IPS DF 4.7 (cell line): ENCODE measurements at regions not wholly inside any gene's neighbourhood (a gene's known extent, or its start where the extent isn't known, plus 50 kb on each side); places are given as distances from the start of the nearest gene placed in this dataset.
"Not testable (repeated sequence)": the region's sequence is repeated elsewhere in the genome, so short reads cannot be mapped to it uniquely, and the experiment has no call there.

Source experiments
- DNase-seq: peaks from one replicate; pipeline ENCODE4 v3.0.0-alpha.2; 2013; ENCODE audit warnings: low spot score; ENCODE audit errors: extremely low read depth

DNA sequence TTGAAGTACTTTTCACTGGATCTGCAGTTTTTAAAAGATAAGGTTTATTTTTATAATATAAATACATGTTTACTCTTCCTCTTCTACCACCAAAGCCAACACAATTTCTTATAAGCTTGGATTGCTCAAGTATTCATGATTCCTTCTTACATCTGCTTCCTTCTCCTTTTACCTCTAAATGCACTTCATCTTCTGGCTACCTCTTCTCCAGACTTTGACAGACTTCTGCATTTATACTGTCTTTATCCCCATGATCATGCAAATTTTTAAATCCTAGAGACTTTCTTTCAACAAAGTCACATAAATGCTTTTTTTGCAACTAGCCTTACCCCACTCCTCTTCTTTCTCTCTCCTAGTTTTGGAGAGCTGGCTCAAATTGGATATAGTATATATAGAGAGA, 142.9 kb downstream of the TFAP2B start:
- no peak for DNase-seq

DNA sequence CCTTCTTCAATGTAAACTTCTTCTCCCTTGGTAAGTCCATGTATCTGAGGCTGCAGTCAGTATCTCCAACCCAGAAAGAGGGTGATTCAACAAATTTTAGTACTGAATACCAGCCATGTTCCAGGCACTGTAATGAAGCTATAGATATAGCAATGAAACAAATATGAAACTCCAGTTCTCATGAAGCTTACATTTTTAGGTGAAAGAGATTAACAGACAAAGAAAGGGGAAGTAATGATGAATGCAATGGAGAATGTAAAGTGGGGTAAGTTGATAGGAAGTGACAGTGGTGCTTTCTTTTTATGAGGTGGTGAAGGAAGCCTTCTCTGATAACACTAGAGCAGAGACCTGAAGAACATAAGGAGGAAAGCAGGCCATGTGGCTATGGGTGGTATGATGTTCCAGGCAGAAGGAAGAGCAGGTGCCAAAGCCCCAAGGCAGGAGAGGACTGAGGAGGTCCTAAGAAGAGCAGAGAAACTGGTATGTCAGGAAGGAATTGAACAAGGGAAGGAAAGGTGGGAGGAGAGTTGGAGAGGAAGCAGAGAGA, 143.6 kb downstream of the TFAP2B start:
- no peak for DNase-seq

DNA sequence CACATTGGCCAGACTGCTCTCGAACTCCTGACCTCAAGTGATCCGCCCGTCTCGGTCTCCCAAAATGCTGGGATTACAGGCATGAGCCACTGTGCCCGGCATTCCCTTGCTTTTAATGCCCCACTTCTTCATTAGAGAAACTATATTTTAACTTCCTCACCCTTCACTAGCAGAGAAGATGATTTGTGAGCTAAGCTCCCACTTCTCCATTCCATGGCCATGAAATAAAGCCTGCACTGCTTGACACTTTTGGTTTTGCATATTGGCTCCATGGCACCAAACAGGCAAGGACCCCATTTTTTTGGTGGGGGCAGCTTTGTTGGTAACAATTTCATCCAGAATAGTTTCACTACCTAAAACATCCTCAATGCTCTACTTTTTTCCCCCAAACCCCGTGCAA, 145.3 kb downstream of the TFAP2B start:
- no peak for DNase-seq

- no peak for DNase-seq
Observed at GRCh38 chr6:50965495-50965894, 146.8 kb downstream of the TFAP2B start.

DNA sequence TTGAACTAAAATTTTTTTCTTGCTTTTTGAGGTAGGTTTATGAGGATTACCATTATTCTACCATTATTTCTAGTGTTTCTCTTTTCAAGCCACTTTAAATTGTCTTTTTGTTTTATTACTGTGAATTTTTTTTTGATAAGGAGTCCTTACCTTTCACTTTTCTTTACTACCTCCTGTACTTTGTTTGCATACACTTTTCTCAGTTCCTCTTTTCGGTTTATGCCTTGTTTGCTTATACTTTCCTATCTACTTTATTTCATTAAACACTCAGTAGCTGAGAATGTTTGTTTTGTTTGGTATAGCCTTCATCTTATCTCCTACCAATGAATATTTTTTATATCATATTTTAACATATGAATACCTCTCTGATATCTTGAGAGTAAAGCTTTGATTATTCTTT, 147.9 kb downstream of the TFAP2B start:
- DNase-seq: no peak

- no peak for DNase-seq
Observed at GRCh38 chr6:50966986-50967385, 148.3 kb downstream of the TFAP2B start.

DNA sequence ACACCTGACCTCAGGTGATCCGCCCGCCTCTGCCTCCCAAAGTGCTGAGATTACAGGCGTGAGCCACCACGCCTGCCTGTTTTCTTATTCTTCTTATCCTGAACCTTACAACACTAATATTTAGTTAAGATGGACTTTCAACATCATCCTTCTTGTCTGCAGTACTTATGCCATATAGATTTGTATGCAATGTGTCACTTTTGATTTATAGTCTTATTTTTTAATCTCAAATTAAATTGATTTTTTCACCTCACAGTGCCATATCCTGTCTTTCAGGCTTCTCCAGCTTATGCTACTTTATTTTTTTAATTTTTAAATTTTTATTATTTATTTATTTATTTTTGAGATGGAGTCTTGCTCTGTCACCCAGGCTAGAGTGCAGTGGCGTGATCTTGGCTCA, 149.6 kb downstream of the TFAP2B start:
- not testable (repeated sequence) for DNase-seq

DNA sequence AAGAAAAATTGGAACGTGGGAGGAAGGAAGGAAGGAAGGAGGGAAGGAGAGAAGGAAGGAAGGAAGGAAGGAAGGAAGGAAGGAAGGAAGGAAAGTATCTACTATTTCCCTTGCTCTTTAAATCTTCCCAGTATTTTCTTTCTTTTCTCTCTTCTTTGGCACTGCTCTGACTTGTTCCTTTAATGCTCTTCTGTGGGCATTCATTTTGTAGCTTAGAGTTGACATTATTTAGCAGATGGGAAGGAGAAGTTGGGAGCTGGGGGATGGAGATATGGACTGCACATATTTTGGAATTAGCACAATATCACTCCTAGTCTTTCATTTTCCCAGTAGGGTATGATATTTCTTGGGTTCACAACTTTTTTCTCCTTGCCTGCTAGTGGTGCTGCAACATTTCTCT, 152.2 kb downstream of the TFAP2B start:
- no peak for DNase-seq

GRCh38 chr6:50973464-50973863, 154.8 kb downstream of the TFAP2B start:
- DNase-seq: no peak

- no peak for DNase-seq
Observed at GRCh38 chr6:50974319-50974718, 155.6 kb downstream of the TFAP2B start.

- DNase-seq: no peak
Observed at GRCh38 chr6:50975216-50975615, 156.5 kb downstream of the TFAP2B start.

DNA sequence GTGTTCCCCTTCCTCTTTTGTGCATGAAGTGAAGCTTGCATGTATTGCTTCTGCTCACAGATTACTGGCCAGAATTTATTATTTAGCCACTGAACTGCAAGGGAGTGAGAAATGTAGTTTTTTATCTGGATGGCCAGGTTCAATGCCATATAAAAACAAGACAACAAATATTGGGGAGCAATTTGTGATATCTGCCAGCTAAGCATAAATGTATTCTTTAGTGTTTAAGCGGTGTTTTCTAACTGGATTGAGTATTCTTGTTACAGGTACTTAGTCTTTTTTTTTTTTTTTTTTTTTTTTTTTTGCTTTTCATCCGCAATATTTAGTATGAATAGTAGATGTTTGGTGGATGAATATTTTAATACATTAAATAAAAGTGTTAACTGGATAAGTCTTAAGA, 158.2 kb downstream of the TFAP2B start:
- no peak for DNase-seq

GRCh38 chr6:50977796-50978195, 159.1 kb downstream of the TFAP2B start:
- no peak for DNase-seq

- DNase-seq: no peak
Observed at GRCh38 chr6:50978380-50979170, 159.9 kb downstream of the TFAP2B start.

- no peak for DNase-seq
Observed at GRCh38 chr6:50979171-50979525, 160.5 kb downstream of the TFAP2B start.

GRCh38 chr6:50984135-50984534, 165.5 kb downstream of the TFAP2B start:
- no peak for DNase-seq

DNA sequence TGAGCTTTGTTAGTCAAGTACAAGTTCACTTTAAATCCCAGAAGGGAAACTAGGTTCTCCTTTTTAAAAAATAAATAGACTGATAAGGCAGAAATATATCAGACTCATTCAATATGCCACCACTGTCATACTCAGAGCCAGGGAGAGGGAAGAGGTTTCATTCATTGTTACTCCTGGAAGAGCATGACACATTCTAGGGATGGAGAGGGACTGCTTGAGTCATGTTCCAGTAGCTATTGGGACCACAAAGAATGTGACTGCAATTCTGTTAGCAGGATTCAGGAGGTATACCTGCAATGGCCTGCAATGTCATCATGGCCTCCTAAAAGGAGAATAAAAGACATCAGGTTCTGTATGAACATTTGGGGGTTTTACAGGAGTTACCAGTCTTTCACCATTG, 167.6 kb downstream of the TFAP2B start:
- no peak for DNase-seq

DNA sequence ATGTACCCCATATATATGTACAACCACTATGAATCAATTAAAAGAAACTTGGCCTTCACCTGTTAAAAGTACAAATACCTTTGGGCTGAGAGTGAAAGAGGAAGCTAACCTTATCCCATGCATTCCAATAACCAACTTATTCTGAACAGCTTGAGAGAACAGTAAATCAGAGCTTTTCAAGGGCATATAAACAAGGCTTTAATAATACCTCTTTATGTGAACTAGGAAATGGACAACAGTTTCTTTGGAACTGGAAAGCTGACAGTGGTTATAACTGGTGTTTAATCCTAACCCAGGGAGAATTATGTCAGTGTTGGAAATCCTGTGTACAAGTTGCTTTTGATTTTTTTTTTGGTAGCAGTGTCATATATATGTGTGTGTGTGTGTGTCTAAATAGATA, 170.5 kb downstream of the TFAP2B start:
- DNase-seq: no peak

- DNase-seq: no peak
Observed at GRCh38 chr6:50990750-50991446, 172.2 kb downstream of the TFAP2B start.

GRCh38 chr6:50992232-50992631, 173.6 kb downstream of the TFAP2B start:
- DNase-seq: no peak

- DNase-seq: no peak
Observed at GRCh38 chr6:50992704-50993625, 174.3 kb downstream of the TFAP2B start.
